ENCODE measurements at regions not wholly inside any gene's neighbourhood (a gene's known extent, or its start where the extent isn't known, plus 50 kb on each side); places are given as distances from the start of the nearest gene placed in this dataset.

DNA sequence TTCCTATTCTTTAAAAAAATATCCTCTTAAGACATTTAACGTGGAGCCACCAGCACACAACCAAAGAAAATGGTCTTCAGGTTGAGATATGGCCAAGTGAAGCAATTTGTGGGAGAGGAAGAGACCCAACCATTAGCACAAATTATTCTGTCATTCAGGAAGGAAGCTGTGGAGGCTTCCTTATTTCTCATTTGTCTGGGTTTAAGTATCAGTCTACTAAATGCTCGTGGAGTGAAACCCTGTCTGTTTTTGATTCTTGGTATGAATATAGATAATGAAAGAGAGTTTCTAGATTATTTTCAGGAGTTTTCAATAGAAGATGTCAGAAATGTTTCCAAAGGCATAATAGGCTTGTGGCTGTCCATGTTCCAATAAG, 125.1 kb downstream of the GPR65 start:
- no peak for TF ChIP-seq U2AF2 (optimal IDR thresholded peaks at IDR 0.05; ENCODE audit: low read depth, low read length)
- TF ChIP-seq CTCF (IDR thresholded peaks at IDR 0.05 in 2 of 3, conservative IDR thresholded peaks at IDR 0.05 in 1 of 3; ENCODE audit: insufficient read depth in 2 of 3, low read depth in 1 of 3, low read length in 3 of 3), result no peak
- TF ChIP-seq U2AF1 (optimal IDR thresholded peaks at IDR 0.05; ENCODE audit: low read depth, low read length), result no peak
- TF ChIP-seq, protein P1, sequence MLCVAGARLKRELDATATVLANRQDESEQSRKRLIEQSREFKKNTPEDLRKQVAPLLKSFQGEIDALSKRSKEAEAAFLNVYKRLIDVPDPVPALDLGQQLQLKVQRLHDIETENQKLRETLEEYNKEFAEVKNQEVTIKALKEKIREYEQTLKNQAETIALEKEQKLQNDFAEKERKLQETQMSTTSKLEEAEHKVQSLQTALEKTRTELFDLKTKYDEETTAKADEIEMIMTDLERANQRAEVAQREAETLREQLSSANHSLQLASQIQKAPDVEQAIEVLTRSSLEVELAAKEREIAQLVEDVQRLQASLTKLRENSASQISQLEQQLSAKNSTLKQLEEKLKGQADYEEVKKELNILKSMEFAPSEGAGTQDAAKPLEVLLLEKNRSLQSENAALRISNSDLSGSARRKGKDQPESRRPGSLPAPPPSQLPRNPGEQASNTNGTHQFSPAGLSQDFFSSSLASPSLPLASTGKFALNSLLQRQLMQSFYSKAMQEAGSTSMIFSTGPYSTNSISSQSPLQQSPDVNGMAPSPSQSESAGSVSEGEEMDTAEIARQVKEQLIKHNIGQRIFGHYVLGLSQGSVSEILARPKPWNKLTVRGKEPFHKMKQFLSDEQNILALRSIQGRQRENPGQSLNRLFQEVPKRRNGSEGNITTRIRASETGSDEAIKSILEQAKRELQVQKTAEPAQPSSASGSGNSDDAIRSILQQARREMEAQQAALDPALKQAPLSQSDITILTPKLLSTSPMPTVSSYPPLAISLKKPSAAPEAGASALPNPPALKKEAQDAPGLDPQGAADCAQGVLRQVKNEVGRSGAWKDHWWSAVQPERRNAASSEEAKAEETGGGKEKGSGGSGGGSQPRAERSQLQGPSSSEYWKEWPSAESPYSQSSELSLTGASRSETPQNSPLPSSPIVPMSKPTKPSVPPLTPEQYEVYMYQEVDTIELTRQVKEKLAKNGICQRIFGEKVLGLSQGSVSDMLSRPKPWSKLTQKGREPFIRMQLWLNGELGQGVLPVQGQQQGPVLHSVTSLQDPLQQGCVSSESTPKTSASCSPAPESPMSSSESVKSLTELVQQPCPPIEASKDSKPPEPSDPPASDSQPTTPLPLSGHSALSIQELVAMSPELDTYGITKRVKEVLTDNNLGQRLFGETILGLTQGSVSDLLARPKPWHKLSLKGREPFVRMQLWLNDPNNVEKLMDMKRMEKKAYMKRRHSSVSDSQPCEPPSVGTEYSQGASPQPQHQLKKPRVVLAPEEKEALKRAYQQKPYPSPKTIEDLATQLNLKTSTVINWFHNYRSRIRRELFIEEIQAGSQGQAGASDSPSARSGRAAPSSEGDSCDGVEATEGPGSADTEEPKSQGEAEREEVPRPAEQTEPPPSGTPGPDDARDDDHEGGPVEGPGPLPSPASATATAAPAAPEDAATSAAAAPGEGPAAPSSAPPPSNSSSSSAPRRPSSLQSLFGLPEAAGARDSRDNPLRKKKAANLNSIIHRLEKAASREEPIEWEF (CRISPR knock-in tag; IDR thresholded peaks at IDR 0.05), result no peak
- no peak for TF ChIP-seq FUS (optimal IDR thresholded peaks at IDR 0.05; ENCODE audit: low read depth, low read length)
- TF ChIP-seq RFX1 (IDR thresholded peaks at IDR 0.05), result no peak
- no peak for TF ChIP-seq GMEB1 (CRISPR knock-in tag; IDR thresholded peaks at IDR 0.05)
- no peak for TF ChIP-seq TBP (optimal IDR thresholded peaks at IDR 0.05; ENCODE audit: low read depth, low read length)
- no peak for TF ChIP-seq ZFX (CRISPR knock-in tag; IDR thresholded peaks at IDR 0.05)
- TF ChIP-seq FOXJ3 (CRISPR knock-in tag; IDR thresholded peaks at IDR 0.05), result no peak
- no peak for TF ChIP-seq KDM1A (IDR thresholded peaks at IDR 0.05)
- TF ChIP-seq, protein P2, sequence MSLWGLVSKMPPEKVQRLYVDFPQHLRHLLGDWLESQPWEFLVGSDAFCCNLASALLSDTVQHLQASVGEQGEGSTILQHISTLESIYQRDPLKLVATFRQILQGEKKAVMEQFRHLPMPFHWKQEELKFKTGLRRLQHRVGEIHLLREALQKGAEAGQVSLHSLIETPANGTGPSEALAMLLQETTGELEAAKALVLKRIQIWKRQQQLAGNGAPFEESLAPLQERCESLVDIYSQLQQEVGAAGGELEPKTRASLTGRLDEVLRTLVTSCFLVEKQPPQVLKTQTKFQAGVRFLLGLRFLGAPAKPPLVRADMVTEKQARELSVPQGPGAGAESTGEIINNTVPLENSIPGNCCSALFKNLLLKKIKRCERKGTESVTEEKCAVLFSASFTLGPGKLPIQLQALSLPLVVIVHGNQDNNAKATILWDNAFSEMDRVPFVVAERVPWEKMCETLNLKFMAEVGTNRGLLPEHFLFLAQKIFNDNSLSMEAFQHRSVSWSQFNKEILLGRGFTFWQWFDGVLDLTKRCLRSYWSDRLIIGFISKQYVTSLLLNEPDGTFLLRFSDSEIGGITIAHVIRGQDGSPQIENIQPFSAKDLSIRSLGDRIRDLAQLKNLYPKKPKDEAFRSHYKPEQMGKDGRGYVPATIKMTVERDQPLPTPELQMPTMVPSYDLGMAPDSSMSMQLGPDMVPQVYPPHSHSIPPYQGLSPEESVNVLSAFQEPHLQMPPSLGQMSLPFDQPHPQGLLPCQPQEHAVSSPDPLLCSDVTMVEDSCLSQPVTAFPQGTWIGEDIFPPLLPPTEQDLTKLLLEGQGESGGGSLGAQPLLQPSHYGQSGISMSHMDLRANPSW (CRISPR knock-in tag; IDR thresholded peaks at IDR 0.05), result no peak
- TF ChIP-seq MYC (IDR thresholded peaks at IDR 0.05; ENCODE audit: low read depth, low read length), result no peak
- no peak for TF ChIP-seq MYC (CRISPR knock-in tag; IDR thresholded peaks at IDR 0.05; ENCODE audit: borderline replicate concordance, low read depth)
